Mesendoderm (in vitro differentiated cells): ENCODE measurements at regions not wholly inside any gene's neighbourhood (a gene's known extent, or its start where the extent isn't known, plus 50 kb on each side); places are given as distances from the start of the nearest gene placed in this dataset.
"Not testable (repeated sequence)": the region's sequence is repeated elsewhere in the genome, so short reads cannot be mapped to it uniquely, and the experiment has no call there.

ENCODE experiments used
- DNase-seq: peaks from one replicate; pipeline ENCODE4 v3.0.0; 2013
- H2AK5ac ChIP-seq: 2 replicates; pipeline ENCODE4 v1.6.1; 2013; ENCODE audit warnings: low read length, inconsistent platforms
- H2BK120ac ChIP-seq: 2 replicates; pipeline ENCODE4 v1.6.1; 2013; ENCODE audit warnings: low read depth, mild to moderate bottlenecking, low read length, moderate library complexity, mixed read lengths
- H2BK15ac ChIP-seq: replicated peaks from 2 replicates; pipeline ENCODE4 v1.6.1; 2013; ENCODE audit warnings: low read depth, mild to moderate bottlenecking, moderate library complexity
- H2BK5ac ChIP-seq: 2 replicates; pipeline ENCODE4 v1.6.1; 2013; ENCODE audit warnings: low read length, inconsistent platforms
- H3K18ac ChIP-seq: 2 replicates; pipeline ENCODE4 v1.6.1; 2013; ENCODE audit warnings: mild to moderate bottlenecking, low read length, mixed read lengths
- H3K23ac ChIP-seq: one replicate; pipeline ENCODE4 v1.6.1; 2013; ENCODE audit warnings: low read length
- H3K27ac ChIP-seq: 2 replicates; pipeline ENCODE4 v1.5.1; 2013; ENCODE audit warnings: low read depth, mild to moderate bottlenecking, inconsistent platforms, low read length, moderate library complexity
- H3K27me3 ChIP-seq: 2 replicates; pipeline ENCODE4 v1.6.1; 2013; ENCODE audit warnings: low read length, control low read depth, mild to moderate bottlenecking, inconsistent platforms; ENCODE audit not compliant: insufficient read depth, poor library complexity
- H3K36me3 ChIP-seq: 2 replicates; pipeline ENCODE4 v1.6.1; 2013; ENCODE audit warnings: low read length, inconsistent platforms; ENCODE audit not compliant: control insufficient read depth, insufficient read depth
- H3K4ac ChIP-seq: one replicate; pipeline ENCODE4 v1.6.1; 2013; ENCODE audit warnings: low read depth, mild to moderate bottlenecking, low read length, moderate library complexity
- H3K4me1 ChIP-seq: 2 replicates; pipeline ENCODE4 v1.6.1; 2013; ENCODE audit warnings: low read depth, low read length, inconsistent platforms; ENCODE audit not compliant: control insufficient read depth
- H3K4me2 ChIP-seq: 2 replicates; pipeline ENCODE4 v1.6.1; 2013; ENCODE audit warnings: low read length
- H3K4me3 ChIP-seq: 2 replicates; pipeline ENCODE4 v1.5.1; 2013; ENCODE audit warnings: mild to moderate bottlenecking, low read length
- H3K56ac ChIP-seq: one replicate; pipeline ENCODE4 v1.6.1; 2013; ENCODE audit warnings: low read length
- H3K79me1 ChIP-seq: 2 replicates; pipeline ENCODE4 v1.6.1; 2013; ENCODE audit warnings: low read length, inconsistent platforms
- H3K79me2 ChIP-seq: 2 replicates; pipeline ENCODE4 v1.6.1; 2013; ENCODE audit warnings: mild to moderate bottlenecking, low read length; ENCODE audit not compliant: control insufficient read depth, insufficient read depth
- H3K9ac ChIP-seq: 2 replicates; pipeline ENCODE4 v1.6.1; 2013; ENCODE audit warnings: low read length, inconsistent platforms
- H4K5ac ChIP-seq: one replicate; pipeline ENCODE4 v1.6.1; 2013; ENCODE audit warnings: low read length
- H4K8ac ChIP-seq: one replicate; pipeline ENCODE4 v1.6.1; 2013; ENCODE audit warnings: low read depth, mild to moderate bottlenecking, control low read depth, low read length, moderate library complexity
- WGBS: extraction: QIAGEN DNeasy Blood & Tissue Kit; methylation state at CpG from one replicate; pipeline ENCODE4 v1.1.7; 2013; ENCODE audit warnings: low lambda C conversion rate, missing lambda C conversion rate; ENCODE audit not compliant: insufficient coverage; ENCODE audit errors: extremely low coverage; 5-methylcytosine and 5-hydroxymethylcytosine counted together

DNA sequence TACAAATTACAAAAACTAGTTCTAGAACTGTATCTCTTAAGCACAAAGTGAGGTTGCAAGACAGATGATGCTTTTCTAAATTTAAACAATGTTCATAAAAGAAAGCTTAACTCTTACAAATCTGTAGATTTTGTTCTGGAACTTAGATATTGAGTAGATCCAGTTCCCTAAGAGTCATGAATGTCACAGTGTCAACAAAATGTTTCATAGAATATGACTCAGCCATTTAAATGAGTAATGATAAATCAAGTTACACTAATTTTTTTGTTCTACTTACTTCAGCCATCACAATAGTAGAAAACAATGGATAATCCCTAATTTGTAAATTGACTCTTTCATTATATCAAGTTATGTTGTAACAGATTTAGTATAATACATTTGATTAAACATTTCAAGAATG lies 239.7 kb downstream of the MEF2C start:
- no peak overlapping the region for H4K8ac ChIP-seq

DNA sequence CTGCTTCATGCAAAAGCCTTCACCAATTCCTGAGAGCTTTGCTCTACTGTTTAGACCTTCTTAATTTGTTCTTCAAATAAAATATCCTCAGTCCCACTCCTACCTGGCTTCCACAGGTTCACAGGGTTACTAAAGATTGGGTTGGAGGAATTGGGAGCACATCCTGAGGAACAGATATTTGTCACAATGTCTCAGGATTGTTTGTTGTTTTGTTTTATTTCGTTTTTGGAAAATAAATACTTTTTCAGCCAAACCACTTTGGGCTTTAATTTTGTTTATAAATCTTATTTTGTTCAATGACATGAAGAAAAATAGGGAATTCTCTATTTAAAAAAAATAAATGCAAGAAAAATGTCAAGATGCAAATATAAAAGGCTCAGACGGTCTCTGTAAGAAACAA lies 249.0 kb downstream of the MEF2C start:
- H3K36me3 ChIP-seq = no peaks in the 10 kb centered on the region
- no peak overlapping the region for H3K4me2 ChIP-seq
- no peak for DNase-seq
- H2BK15ac ChIP-seq = no peak overlapping the region
- no peak overlapping the region for H3K27ac ChIP-seq
- no peak overlapping the region for H3K23ac ChIP-seq
- H3K79me2 ChIP-seq = no peaks in the 10 kb centered on the region
- no peak overlapping the region for H4K8ac ChIP-seq
- no peak overlapping the region for H3K18ac ChIP-seq
- no peaks in the 10 kb centered on the region for H3K79me1 ChIP-seq
- WGBS = no CpG with 5 or more reads among the region's 2 CpGs
- H3K56ac ChIP-seq = no peak overlapping the region
- H2BK120ac ChIP-seq = no peak overlapping the region
- H4K5ac ChIP-seq = no peak overlapping the region
- H3K9ac ChIP-seq = no peak overlapping the region
- H3K4ac ChIP-seq = no peak overlapping the region
- no peaks in the 10 kb centered on the region for H3K27me3 ChIP-seq
- no peak overlapping the region for H2BK5ac ChIP-seq
- no peak overlapping the region for H2AK5ac ChIP-seq
- H3K4me3 ChIP-seq = no peak overlapping the region
- no peaks in the 10 kb centered on the region for H3K4me1 ChIP-seq

More for the DNA sequence above, 239.7 kb downstream of the MEF2C start:
- Histone ChIP-seq H4K5ac (no peak overlapping the region), H2AK5ac (no peak overlapping the region), H3K4me2 (no peak overlapping the region), H3K18ac (no peak overlapping the region), H2BK15ac (no peak overlapping the region), H2BK120ac (no peak overlapping the region), H3K27me3 (no peaks in the 10 kb centered on the region), H2BK5ac (no peak overlapping the region), H3K79me2 (no peaks in the 10 kb centered on the region), H3K4me3 (no peak overlapping the region), H3K4me1 (no peaks in the 10 kb centered on the region), H3K23ac (no peak overlapping the region), H3K36me3 (no peaks in the 10 kb centered on the region), H3K4ac (no peak overlapping the region), H3K9ac (no peak overlapping the region), H3K27ac (no peak overlapping the region), H3K79me1 (no peaks in the 10 kb centered on the region), H3K56ac (no peak overlapping the region)
- no peak for DNase-seq

DNA sequence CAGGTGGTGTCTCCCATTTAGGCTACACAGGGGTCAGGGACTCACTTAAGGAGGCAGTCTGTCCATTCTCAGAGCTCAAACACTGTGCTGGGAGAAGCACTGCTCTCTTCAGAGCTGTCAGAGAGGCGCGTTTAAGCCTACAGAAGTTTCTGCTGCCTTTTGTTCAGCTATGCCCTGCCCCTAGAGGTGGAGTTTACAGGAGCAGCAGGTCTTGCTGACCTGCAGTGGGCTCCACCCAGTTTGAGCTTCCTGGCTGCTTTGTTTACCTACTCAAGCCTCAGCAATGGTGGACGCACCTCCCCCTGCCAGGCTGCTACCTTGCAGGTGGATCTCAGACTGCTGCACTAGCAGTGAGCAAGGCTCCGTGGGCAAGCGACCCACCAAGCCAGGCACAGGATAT lies 260.1 kb downstream of the MEF2C start:
- not testable (repeated sequence) for H3K18ac ChIP-seq, H4K5ac ChIP-seq, H3K27ac ChIP-seq, H3K79me1 ChIP-seq, H2AK5ac ChIP-seq, H3K4me2 ChIP-seq, H3K4ac ChIP-seq, H3K27me3 ChIP-seq, H2BK120ac ChIP-seq, DNase-seq, H3K79me2 ChIP-seq, H3K9ac ChIP-seq, H2BK5ac ChIP-seq, H3K56ac ChIP-seq, H3K23ac ChIP-seq, H4K8ac ChIP-seq, H3K4me3 ChIP-seq, H3K36me3 ChIP-seq, H2BK15ac ChIP-seq, H3K4me1 ChIP-seq
- WGBS = no CpG with 5 or more reads among the region's 5 CpGs

DNA sequence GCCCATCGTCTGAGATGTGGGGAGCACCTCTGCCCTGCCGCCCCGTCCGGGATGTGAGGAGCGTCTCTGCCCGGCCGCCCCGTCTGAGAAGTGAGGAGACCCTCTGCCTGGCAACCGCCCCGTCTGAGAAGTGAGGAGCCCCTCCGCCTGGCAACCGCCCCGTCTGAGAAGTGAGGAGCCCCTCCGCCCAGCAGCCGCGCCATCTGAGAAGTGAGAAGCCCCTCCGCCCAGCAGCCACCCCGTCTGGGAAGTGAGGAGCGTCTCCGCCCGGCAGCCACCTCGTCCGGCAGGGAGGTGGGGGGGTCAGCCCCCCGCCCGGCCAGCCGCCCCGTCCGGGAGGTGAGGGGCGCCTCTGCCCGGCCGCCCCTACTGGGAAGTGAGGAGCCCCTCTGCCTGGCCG lies 267.2 kb downstream of the MEF2C start:
- H3K18ac ChIP-seq, H3K4ac ChIP-seq, H2AK5ac ChIP-seq, H3K4me2 ChIP-seq, H3K36me3 ChIP-seq, DNase-seq, H3K79me1 ChIP-seq, H2BK15ac ChIP-seq, H3K4me3 ChIP-seq, H3K4me1 ChIP-seq, H3K27ac ChIP-seq, H3K23ac ChIP-seq, H2BK120ac ChIP-seq, H2BK5ac ChIP-seq, H3K27me3 ChIP-seq, H4K8ac ChIP-seq, H3K9ac ChIP-seq, H3K56ac ChIP-seq, H3K79me2 ChIP-seq, H4K5ac ChIP-seq: not testable (repeated sequence)
- no CpG with 5 or more reads among the region's 32 CpGs for WGBS

DNA sequence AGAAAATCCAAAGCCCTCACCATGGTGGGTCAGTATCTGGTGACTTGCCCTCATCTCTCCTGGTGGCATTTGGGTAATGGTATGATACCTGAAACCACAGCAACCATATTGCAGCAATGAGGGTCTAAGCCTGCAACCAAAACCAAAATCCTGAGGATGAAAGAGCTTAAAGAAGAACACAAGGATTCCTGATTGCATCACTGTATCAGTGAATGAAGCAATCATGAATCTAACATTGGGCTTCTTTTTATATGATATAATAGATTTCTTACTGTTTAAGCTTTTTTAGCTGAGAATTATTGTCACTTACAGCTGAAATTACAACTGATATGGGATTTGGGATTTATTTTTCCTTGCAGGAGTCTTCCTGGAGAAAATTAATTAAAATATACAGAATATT lies 269.9 kb downstream of the MEF2C start:
- Histone ChIP-seq H3K4me1 (no peaks in the 10 kb centered on the region), H3K4ac (no peak overlapping the region), H3K79me1 (no peaks in the 10 kb centered on the region), H4K8ac (no peak overlapping the region), H2AK5ac (no peak overlapping the region), H3K18ac (no peak overlapping the region), H2BK5ac (no peak overlapping the region), H3K36me3 (no peaks in the 10 kb centered on the region), H3K79me2 (no peaks in the 10 kb centered on the region), H3K27ac (no peak overlapping the region), H3K27me3 (no peaks in the 10 kb centered on the region), H4K5ac (no peak overlapping the region), H3K9ac (no peak overlapping the region), H2BK15ac (no peak overlapping the region), H2BK120ac (no peak overlapping the region), H3K4me3 (no peak overlapping the region), H3K23ac (no peak overlapping the region), H3K56ac (no peak overlapping the region), H3K4me2 (no peak overlapping the region)
- no peak for DNase-seq

DNA sequence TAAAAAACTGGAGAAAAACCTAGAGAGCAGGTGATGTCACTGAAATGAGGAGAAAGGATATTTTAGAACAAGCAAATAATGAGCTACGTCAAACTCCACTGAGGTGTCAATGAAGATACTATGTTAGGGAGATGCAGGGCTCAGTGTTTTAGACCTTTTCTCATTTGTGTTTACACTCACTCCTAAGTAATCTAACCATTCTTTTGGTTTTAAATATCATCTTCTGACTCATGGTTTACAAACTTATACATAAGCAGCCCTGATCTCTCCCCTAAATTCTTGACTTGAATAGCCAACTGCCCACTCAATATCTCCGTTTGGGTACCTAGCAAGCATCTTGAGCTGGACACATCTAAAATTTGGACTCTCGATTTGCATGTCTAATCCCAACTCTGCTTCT lies 272.4 kb downstream of the MEF2C start:
- no peak for DNase-seq

More for the DNA sequence above, 272.4 kb downstream of the MEF2C start:
- Histone ChIP-seq H4K5ac (no peak overlapping the region), H3K36me3 (no peaks in the 10 kb centered on the region), H3K4ac (no peak overlapping the region), H3K4me2 (no peak overlapping the region), H2BK5ac (no peak overlapping the region), H3K27me3 (no peaks in the 10 kb centered on the region), H3K18ac (no peak overlapping the region), H3K79me2 (no peaks in the 10 kb centered on the region), H2BK120ac (no peak overlapping the region), H3K56ac (no peak overlapping the region), H2BK15ac (no peak overlapping the region), H3K9ac (no peak overlapping the region), H4K8ac (no peak overlapping the region), H3K4me3 (no peak overlapping the region), H2AK5ac (no peak overlapping the region), H3K27ac (no peak overlapping the region), H3K4me1 (no peaks in the 10 kb centered on the region), H3K23ac (no peak overlapping the region), H3K79me1 (no peaks in the 10 kb centered on the region)
- WGBS = no CpG with 5 or more reads among the region's 3 CpGs
